T1000 (cell line): ENCODE measurements at regions not wholly inside any gene's neighbourhood (a gene's known extent, or its start where the extent isn't known, plus 50 kb on each side); places are given as distances from the start of the nearest gene placed in this dataset.
"Not testable (repeated sequence)": the region's sequence is repeated elsewhere in the genome, so short reads cannot be mapped to it uniquely, and the experiment has no call there.

Experiments
- DNase-seq: peaks from one replicate; lab custom pipeline; 2025; ENCODE audit warnings: mixed read lengths; lab: John Stamatoyannopoulos, UW

GRCh38 chr1:30458730-30459485 is 264.5 kb downstream of the MATN1 start:
- not testable (repeated sequence) for DNase-seq

- DNase-seq: no peak
Observed at GRCh38 chr1:30452925-30453324, 270.5 kb downstream of the MATN1 start.

GRCh38 chr1:30452170-30452569 is 271.2 kb downstream of the MATN1 start:
- no peak for DNase-seq

- DNase-seq: no peak
Observed at GRCh38 chr1:30451532-30452125, 271.8 kb downstream of the MATN1 start.

GRCh38 chr1:30450818-30451233 is 272.6 kb downstream of the MATN1 start:
- no peak for DNase-seq

GRCh38 chr1:30450148-30450817 is 273.1 kb downstream of the MATN1 start:
- no peak for DNase-seq

- DNase-seq: no peak
Observed at GRCh38 chr1:30449428-30450147, 273.8 kb downstream of the MATN1 start.

- no peak for DNase-seq
Observed at GRCh38 chr1:30449003-30449402, 274.4 kb downstream of the MATN1 start.

- DNase-seq: no peak
Observed at GRCh38 chr1:30447701-30448100, 275.7 kb downstream of the MATN1 start.

- DNase-seq: no peak
Observed at GRCh38 chr1:30447080-30447479, 276.3 kb downstream of the MATN1 start.

GRCh38 chr1:30446508-30446907 is 276.9 kb downstream of the MATN1 start:
- DNase-seq: no peak

GRCh38 chr1:30446095-30446494 is 277.3 kb downstream of the MATN1 start:
- no peak for DNase-seq

- no peak for DNase-seq
Observed at GRCh38 chr1:30445449-30445848, 277.9 kb downstream of the MATN1 start.

- no peak for DNase-seq
Observed at GRCh38 chr1:30444850-30445249, 278.5 kb downstream of the MATN1 start.

- no peak for DNase-seq
Observed at GRCh38 chr1:30444401-30444800, 279.0 kb downstream of the MATN1 start.

GRCh38 chr1:30438274-30438673 is 285.1 kb downstream of the MATN1 start:
- DNase-seq: not testable (repeated sequence)

- DNase-seq: no peak
Observed at GRCh38 chr1:30437059-30437576, 286.3 kb downstream of the MATN1 start.

GRCh38 chr1:30427545-30427944 is 295.8 kb downstream of the MATN1 start:
- DNase-seq: no peak

GRCh38 chr1:30425046-30425445 is 298.3 kb downstream of the MATN1 start:
- no peak for DNase-seq

- no peak for DNase-seq
Observed at GRCh38 chr1:30423570-30423969, 299.8 kb downstream of the MATN1 start.

GRCh38 chr1:30422251-30422650 is 301.1 kb downstream of the MATN1 start:
- no peak for DNase-seq

- DNase-seq: no peak
Observed at GRCh38 chr1:30420519-30421050, 302.8 kb downstream of the MATN1 start.
